NCI-H510A (cell line): ENCODE measurements at regions not wholly inside any gene's neighbourhood (a gene's known extent, or its start where the extent isn't known, plus 50 kb on each side); places are given as distances from the start of the nearest gene placed in this dataset.
"Not testable (repeated sequence)": the region's sequence is repeated elsewhere in the genome, so short reads cannot be mapped to it uniquely, and the experiment has no call there.

Experiments used
- DNase-seq: peaks from one replicate; lab custom pipeline; 2025; lab: John Stamatoyannopoulos, UW

GRCh38 chrX:124426288-124427169 is 80.2 kb downstream of the SH2D1A start:
- DNase-seq: no peak

- DNase-seq: no peak
Observed at GRCh38 chrX:124433186-124433585, 86.8 kb downstream of the SH2D1A start.

GRCh38 chrX:124435616-124436015 is 89.3 kb downstream of the SH2D1A start:
- peak; percentile 4 for DNase-seq

- no peak for DNase-seq
Observed at GRCh38 chrX:124440695-124441094, 94.3 kb downstream of the SH2D1A start.

GRCh38 chrX:124441971-124442590 is 95.7 kb downstream of the SH2D1A start:
- DNase-seq: no peak

- no peak for DNase-seq
Observed at GRCh38 chrX:124455966-124456365, 109.6 kb downstream of the SH2D1A start.

GRCh38 chrX:124459851-124460250 is 113.5 kb downstream of the SH2D1A start:
- DNase-seq: not testable (repeated sequence)

- peak; percentile 15 for DNase-seq
Observed at GRCh38 chrX:124462931-124463330, 116.6 kb downstream of the SH2D1A start.

GRCh38 chrX:124467202-124467601 is 120.8 kb downstream of the SH2D1A start:
- DNase-seq: no peak

- DNase-seq: no peak
Observed at GRCh38 chrX:124475358-124475757, 129.0 kb downstream of the SH2D1A start.

GRCh38 chrX:124476562-124476961 is 130.2 kb downstream of the SH2D1A start:
- no peak for DNase-seq

GRCh38 chrX:124478046-124478445 is 131.7 kb downstream of the SH2D1A start:
- DNase-seq: no peak

GRCh38 chrX:124488412-124489161 is 142.2 kb downstream of the SH2D1A start:
- DNase-seq: no peak

GRCh38 chrX:124493984-124494383 is 147.6 kb downstream of the SH2D1A start:
- no peak for DNase-seq

- no peak for DNase-seq
Observed at GRCh38 chrX:124497386-124497785, 151.0 kb downstream of the SH2D1A start.

GRCh38 chrX:124501586-124501985 is 155.2 kb downstream of the SH2D1A start:
- no peak for DNase-seq

GRCh38 chrX:124502166-124502565 is 155.8 kb downstream of the SH2D1A start:
- no peak for DNase-seq

- no peak for DNase-seq
Observed at GRCh38 chrX:124502599-124502998, 156.2 kb downstream of the SH2D1A start.

- no peak for DNase-seq
Observed at GRCh38 chrX:124504111-124504983, 158.0 kb downstream of the SH2D1A start.

- DNase-seq: no peak
Observed at GRCh38 chrX:124506066-124506465, 159.7 kb downstream of the SH2D1A start.

- no peak for DNase-seq
Observed at GRCh38 chrX:124507246-124507645, 160.9 kb downstream of the SH2D1A start.

- DNase-seq: no peak
Observed at GRCh38 chrX:124518885-124519284, 172.5 kb downstream of the SH2D1A start.
